ENCODE measurements at regions not wholly inside any gene's neighbourhood (a gene's known extent, or its start where the extent isn't known, plus 50 kb on each side); places are given as distances from the start of the nearest gene placed in this dataset.

- H3K4me1 ChIP-seq, result peaks cover 0 to 13% (median 1%) of the 10 kb centered on the region in 4 donors
- no peak overlapping the region for H3K4me3 ChIP-seq
- DNase-seq, result no peak
- H3K9me3 ChIP-seq, result no peaks in the 10 kb centered on the region
- intact Hi-C loops (cut with DNase I), result no loop called here
- 39% methylated on average over 1 of the region's 1 CpG for WGBS (ENCODE audit: insufficient coverage, low coverage, low lambda C conversion rate, missing lambda C conversion rate)
- H3K36me3 ChIP-seq, result no peaks in the 10 kb centered on the region
- TF ChIP-seq POLR2A (IDR thresholded peaks at IDR 0.05) (no peak), CTCF (IDR thresholded peaks at IDR 0.05) (no peak)
- H3K27ac ChIP-seq, result peak overlapping the region in 1 of 3 donors; percentile 11
- ATAC-seq, result peak; percentile 73 to 97 (median 90)
- no peaks in the 10 kb centered on the region for H3K27me3 ChIP-seq
Measured at GRCh38 chr3:148582126-148582525, 115.6 kb upstream of the AGTR1 start.

DNA sequence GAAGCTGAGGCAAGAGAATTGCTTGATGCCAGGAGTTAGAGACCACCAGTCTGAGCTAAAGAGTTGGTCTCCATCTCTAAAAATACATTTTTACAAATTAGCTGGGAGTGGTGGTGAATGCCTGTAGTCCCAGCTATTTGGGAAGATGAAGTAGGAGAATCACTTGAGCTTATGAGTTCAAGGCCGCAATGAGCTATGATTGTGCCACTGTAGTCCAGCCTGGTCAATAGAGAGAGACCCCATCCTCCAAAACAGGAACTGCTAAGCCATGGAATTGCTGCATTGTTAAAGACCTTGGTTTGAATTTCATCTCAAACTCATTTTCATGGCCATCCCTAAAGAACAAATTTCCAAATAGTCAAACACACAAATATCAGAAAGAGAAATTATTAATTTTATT, 113.9 kb upstream of the AGTR1 start:
- DNase-seq (no peak), ATAC-seq (no peak)
- WGBS (ENCODE audit: insufficient coverage, low coverage, low lambda C conversion rate, missing lambda C conversion rate), result 88% methylated on average over 1 of the region's 1 CpG
- Histone ChIP-seq H3K27me3 (no peaks in the 10 kb centered on the region), H3K9me3 (no peaks in the 10 kb centered on the region), H3K4me1 (peaks cover 0 to 13% (median 1%) of the 10 kb centered on the region in 4 donors), H3K36me3 (no peaks in the 10 kb centered on the region), H3K4me3 (no peak overlapping the region), H3K27ac (no peak overlapping the region)
- no peak for TF ChIP-seq CTCF (IDR thresholded peaks at IDR 0.05)
- TF ChIP-seq POLR2A (IDR thresholded peaks at IDR 0.05), result no peak
- intact Hi-C loops (cut with DNase I), result no loop called here

GRCh38 chr3:148584438-148584837, 113.3 kb upstream of the AGTR1 start:
- Histone ChIP-seq H3K27me3 (no peaks in the 10 kb centered on the region), H3K4me1 (peaks cover 0 to 13% (median 1%) of the 10 kb centered on the region in 4 donors), H3K27ac (no peak overlapping the region), H3K4me3 (no peak overlapping the region), H3K36me3 (no peaks in the 10 kb centered on the region), H3K9me3 (no peaks in the 10 kb centered on the region)
- ATAC-seq (no peak), DNase-seq (no peak)
- TF ChIP-seq CTCF (IDR thresholded peaks at IDR 0.05), result no peak
- no peak for TF ChIP-seq POLR2A (IDR thresholded peaks at IDR 0.05)
- intact Hi-C loops (cut with DNase I), result no loop called here

DNA sequence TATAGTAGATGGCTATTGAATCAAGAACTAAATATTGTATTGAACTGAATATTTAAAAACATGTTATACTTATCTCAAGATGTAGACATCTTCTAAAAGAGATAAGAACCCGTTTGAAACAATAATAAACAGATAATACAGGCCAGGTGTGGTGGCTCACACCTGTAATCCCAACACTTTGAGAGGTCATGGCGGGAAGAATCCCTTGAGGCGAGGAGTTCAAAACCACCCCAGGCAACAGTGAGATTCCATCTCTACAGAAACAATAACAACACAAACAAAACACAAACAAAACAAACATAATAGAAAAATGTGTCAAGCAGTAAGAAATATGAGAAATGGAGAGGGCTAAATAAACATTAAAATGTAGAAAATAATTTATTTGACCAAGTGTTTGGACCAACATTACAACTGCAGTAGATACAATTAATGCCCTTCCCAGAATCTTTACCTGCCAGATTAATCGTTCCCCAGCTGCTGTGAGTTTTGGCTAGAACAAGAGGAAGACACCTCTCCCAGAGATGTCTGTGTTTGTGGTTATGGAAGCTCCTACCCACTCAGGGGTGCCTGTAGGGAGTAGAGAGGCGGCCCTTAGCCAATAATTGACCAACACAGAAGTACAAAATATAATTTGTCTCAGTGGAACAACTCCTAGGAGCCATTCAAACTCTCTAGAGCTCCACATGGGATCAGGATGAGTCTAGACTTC, 111.9 kb upstream of the AGTR1 start:
- ATAC-seq, result peak; percentile 38 to 90 (median 63)
- Histone ChIP-seq H3K4me3 (no peak overlapping the region), H3K9me3 (no peaks in the 10 kb centered on the region), H3K27ac (no peak overlapping the region), H3K4me1 (peaks cover 0 to 13% (median 1%) of the 10 kb centered on the region in 4 donors), H3K36me3 (no peaks in the 10 kb centered on the region), H3K27me3 (no peaks in the 10 kb centered on the region)
- TF ChIP-seq CTCF (IDR thresholded peaks at IDR 0.05), result no peak
- intact Hi-C loops (cut with DNase I), result no loop called here
- DNase-seq, result no peak
- 46% methylated on average over 5 of the region's 5 CpGs for WGBS (ENCODE audit: insufficient coverage, low coverage, low lambda C conversion rate, missing lambda C conversion rate)

GRCh38 chr3:148588291-148588690, 109.4 kb upstream of the AGTR1 start:
- 95% methylated on average over 2 of the region's 2 CpGs for WGBS (ENCODE audit: insufficient coverage, low coverage, low lambda C conversion rate, missing lambda C conversion rate)
- no peaks in the 10 kb centered on the region for H3K27me3 ChIP-seq
- TF ChIP-seq CTCF (IDR thresholded peaks at IDR 0.05), result no peak
- TF ChIP-seq POLR2A (IDR thresholded peaks at IDR 0.05), result no peak
- intact Hi-C loops (cut with DNase I), result no loop called here
- H3K4me3 ChIP-seq, result no peak overlapping the region
- DNase-seq (no peak), ATAC-seq (no peak)
- H3K4me1 ChIP-seq, result no peaks in the 10 kb centered on the region
- H3K9me3 ChIP-seq, result no peaks in the 10 kb centered on the region
- H3K36me3 ChIP-seq, result no peaks in the 10 kb centered on the region
- H3K27ac ChIP-seq, result no peak overlapping the region
